T-helper 2 cell treated with Interferon-gamma antibody and Interleukin-4, amounts not matched to agents 100 ng/mL and 5 ng/mL, for 36 hours (primary cell): ENCODE measurements at regions not wholly inside any gene's neighbourhood (a gene's known extent, or its start where the extent isn't known, plus 50 kb on each side); places are given as distances from the start of the nearest gene placed in this dataset.

Source experiments
- intact Hi-C: fragments of 100-400 bp; cut with micrococcal nuclease; formaldehyde crosslinking; loops from one replicate; pipeline ENCODE4 v1.15.1; 2023

GRCh38 chr7:125154930-125155329 is 225.3 kb upstream of the POT1 start:
- intact Hi-C loops = no loop called here

GRCh38 chr7:125149151-125149550 is 219.5 kb upstream of the POT1 start:
- intact Hi-C loops = no loop called here

- intact Hi-C loops = no loop called here
Observed at GRCh38 chr7:125147047-125147446, 217.4 kb upstream of the POT1 start.

- intact Hi-C loops = no loop called here
Observed at GRCh38 chr7:125136755-125137532, 207.3 kb upstream of the POT1 start.

- intact Hi-C loops = no loop called here
Observed at GRCh38 chr7:125136341-125136740, 206.7 kb upstream of the POT1 start.

- intact Hi-C loops = no loop called here
Observed at GRCh38 chr7:125130173-125130572, 200.5 kb upstream of the POT1 start.

- intact Hi-C loops = no loop called here
Observed at GRCh38 chr7:125127304-125127703, 197.7 kb upstream of the POT1 start.

GRCh38 chr7:125126376-125126775 is 196.8 kb upstream of the POT1 start:
- intact Hi-C loops = no loop called here

- intact Hi-C loops = no loop called here
Observed at GRCh38 chr7:125125315-125125714, 195.7 kb upstream of the POT1 start.

GRCh38 chr7:125122173-125122572 is 192.5 kb upstream of the POT1 start:
- intact Hi-C loops = no loop called here

- intact Hi-C loops = no loop called here
Observed at GRCh38 chr7:125119559-125120115, 190.0 kb upstream of the POT1 start.

- intact Hi-C loops = no loop called here
Observed at GRCh38 chr7:125118444-125118843, 188.8 kb upstream of the POT1 start.

- intact Hi-C loops = no loop called here
Observed at GRCh38 chr7:125112850-125113249, 183.2 kb upstream of the POT1 start.

- intact Hi-C loops = no loop called here
Observed at GRCh38 chr7:125099519-125099918, 169.9 kb upstream of the POT1 start.

GRCh38 chr7:125098377-125098970 is 168.8 kb upstream of the POT1 start:
- intact Hi-C loops = no loop called here

GRCh38 chr7:125090596-125090995 is 161.0 kb upstream of the POT1 start:
- intact Hi-C loops = no loop called here

GRCh38 chr7:125089171-125089570 is 159.5 kb upstream of the POT1 start:
- intact Hi-C loops = loop anchor here (2.0 kb wide), 1 partner anchor 20 kb away; no protein-coding TSS in a partner anchor

GRCh38 chr7:125088555-125088954 is 158.9 kb upstream of the POT1 start:
- intact Hi-C loops = loop anchor here (2.0 kb wide), 1 partner anchor 20 kb away; no protein-coding TSS in a partner anchor

GRCh38 chr7:125085084-125085483 is 155.5 kb upstream of the POT1 start:
- intact Hi-C loops = no loop called here

GRCh38 chr7:125084196-125084595 is 154.6 kb upstream of the POT1 start:
- intact Hi-C loops = no loop called here

- intact Hi-C loops = no loop called here
Observed at GRCh38 chr7:125074141-125074540, 144.5 kb upstream of the POT1 start.

GRCh38 chr7:125065546-125065945 is 135.9 kb upstream of the POT1 start:
- intact Hi-C loops = no loop called here

GRCh38 chr7:125065001-125065400 is 135.4 kb upstream of the POT1 start:
- intact Hi-C loops = no loop called here
